ENCODE measurements at regions not wholly inside any gene's neighbourhood (a gene's known extent, or its start where the extent isn't known, plus 50 kb on each side); places are given as distances from the start of the nearest gene placed in this dataset.

GRCh38 chr19:32039440-32039839 is 306.0 kb upstream of the ZNF507 start:
- Histone ChIP-seq H3K9ac (ENCODE audit: low read length) (no peak overlapping the region), H3K4me1 (ENCODE audit: low read length) (no peaks in the 10 kb centered on the region), H3K79me2 (ENCODE audit: low read length) (no peaks in the 10 kb centered on the region), H4K20me1 (ENCODE audit: insufficient read depth, low read length) (no peaks in the 10 kb centered on the region), H3K4me2 (ENCODE audit: low read depth, low read length) (no peak overlapping the region), H3F3A (ENCODE audit: insufficient read depth, low read length) (no peaks in the 10 kb centered on the region), H2AFZ (ENCODE audit: low read length) (no peak overlapping the region), H3K27me3 (replicated peaks; ENCODE audit: insufficient read depth, low read length) (peaks cover 100% of the 10 kb centered on the region), H3K4me3 (ENCODE audit: low read length) (no peak overlapping the region), H3K9me2 (replicated peaks; ENCODE audit: insufficient read depth, low read length) (no peaks in the 10 kb centered on the region), H3K36me3 (replicated peaks; ENCODE audit: insufficient read depth, low read length) (no peaks in the 10 kb centered on the region), H3K27ac (ENCODE audit: low read length) (no peak overlapping the region), H3K9me3 (replicated peaks; ENCODE audit: insufficient read depth, low read length) (no peaks in the 10 kb centered on the region)
- TF ChIP-seq CTCF (IDR thresholded peaks at IDR 0.05; ENCODE audit: low read length) (no peak), EZH2phosphoT487 (IDR thresholded peaks at IDR 0.05; ENCODE audit: low read length) (no peak)
- no peak for DNase-seq

- Histone ChIP-seq H3K27me3 (replicated peaks; ENCODE audit: insufficient read depth, low read length) (peaks cover 98% of the 10 kb centered on the region), H3K9ac (ENCODE audit: low read length) (no peak overlapping the region), H3K9me3 (replicated peaks; ENCODE audit: insufficient read depth, low read length) (no peaks in the 10 kb centered on the region), H3K4me2 (ENCODE audit: low read depth, low read length) (no peak overlapping the region), H3K9me2 (replicated peaks; ENCODE audit: insufficient read depth, low read length) (no peaks in the 10 kb centered on the region), H3K4me3 (ENCODE audit: low read length) (no peak overlapping the region), H3K79me2 (ENCODE audit: low read length) (no peaks in the 10 kb centered on the region), H3K4me1 (ENCODE audit: low read length) (no peaks in the 10 kb centered on the region), H3K36me3 (replicated peaks; ENCODE audit: insufficient read depth, low read length) (no peaks in the 10 kb centered on the region), H3K27ac (ENCODE audit: low read length) (no peak overlapping the region), H3F3A (ENCODE audit: insufficient read depth, low read length) (no peaks in the 10 kb centered on the region), H4K20me1 (ENCODE audit: insufficient read depth, low read length) (no peaks in the 10 kb centered on the region), H2AFZ (ENCODE audit: low read length) (no peak overlapping the region)
- TF ChIP-seq EZH2phosphoT487 (IDR thresholded peaks at IDR 0.05; ENCODE audit: low read length) (no peak), EZH2 (optimal IDR thresholded peaks at IDR 0.05; ENCODE audit: low read depth, low read length) (no peak), CTCF (IDR thresholded peaks at IDR 0.05; ENCODE audit: low read length) (no peak)
- no peak for DNase-seq
Observed at GRCh38 chr19:32040236-32040635, 305.2 kb upstream of the ZNF507 start.

- no peaks in the 10 kb centered on the region for H3K36me3 ChIP-seq (replicated peaks; ENCODE audit: insufficient read depth, low read length)
- H3K27me3 ChIP-seq (replicated peaks; ENCODE audit: insufficient read depth, low read length) = peaks cover 88% of the 10 kb centered on the region
- H3K4me1 ChIP-seq (ENCODE audit: low read length) = no peaks in the 10 kb centered on the region
- H3K9ac ChIP-seq (ENCODE audit: low read length) = no peak overlapping the region
- H3K4me3 ChIP-seq (ENCODE audit: low read length) = no peak overlapping the region
- H3K79me2 ChIP-seq (ENCODE audit: low read length) = no peaks in the 10 kb centered on the region
- no peaks in the 10 kb centered on the region for H4K20me1 ChIP-seq (ENCODE audit: insufficient read depth, low read length)
- no peaks in the 10 kb centered on the region for H3K9me2 ChIP-seq (replicated peaks; ENCODE audit: insufficient read depth, low read length)
- TF ChIP-seq EZH2 (optimal IDR thresholded peaks at IDR 0.05; ENCODE audit: low read depth, low read length) = peak; percentile 81
- no peak for TF ChIP-seq EZH2phosphoT487 (IDR thresholded peaks at IDR 0.05; ENCODE audit: low read length)
- peak; percentile 62 for TF ChIP-seq CTCF (IDR thresholded peaks at IDR 0.05; ENCODE audit: low read length)
- H3K9me3 ChIP-seq (replicated peaks; ENCODE audit: insufficient read depth, low read length) = no peaks in the 10 kb centered on the region
- H2AFZ ChIP-seq (ENCODE audit: low read length) = no peak overlapping the region
- peak; percentile 49 for DNase-seq
- H3K4me2 ChIP-seq (ENCODE audit: low read depth, low read length) = peak overlapping the region; percentile 10; the same call in 1 of the 2 replicates
- H3F3A ChIP-seq (ENCODE audit: insufficient read depth, low read length) = no peaks in the 10 kb centered on the region
- no peak overlapping the region for H3K27ac ChIP-seq (ENCODE audit: low read length)
Observed at GRCh38 chr19:32041681-32042292, 303.6 kb upstream of the ZNF507 start.

Measured in MM.1S (cell line).